MM.1S (cell line): ENCODE measurements at regions not wholly inside any gene's neighbourhood (a gene's known extent, or its start where the extent isn't known, plus 50 kb on each side); places are given as distances from the start of the nearest gene placed in this dataset.

Source experiments
- EZH2 ChIP-seq: fragments of 300-600 bp; sonication (generic); optimal IDR thresholded peaks from 2 replicates; pipeline ENCODE3; 2017; ENCODE audit warnings: low read depth, mild to moderate bottlenecking, antibody characterized with exemption, low read length, mixed read lengths
- TF ChIP-seq, protein P1 (sequence below): fragments of 300-600 bp; sonication (generic); IDR thresholded peaks from 2 replicates; pipeline ENCODE4 v1.5.1; 2016; ENCODE audit warnings: antibody characterized with exemption, low read length, mixed read lengths

DNA sequence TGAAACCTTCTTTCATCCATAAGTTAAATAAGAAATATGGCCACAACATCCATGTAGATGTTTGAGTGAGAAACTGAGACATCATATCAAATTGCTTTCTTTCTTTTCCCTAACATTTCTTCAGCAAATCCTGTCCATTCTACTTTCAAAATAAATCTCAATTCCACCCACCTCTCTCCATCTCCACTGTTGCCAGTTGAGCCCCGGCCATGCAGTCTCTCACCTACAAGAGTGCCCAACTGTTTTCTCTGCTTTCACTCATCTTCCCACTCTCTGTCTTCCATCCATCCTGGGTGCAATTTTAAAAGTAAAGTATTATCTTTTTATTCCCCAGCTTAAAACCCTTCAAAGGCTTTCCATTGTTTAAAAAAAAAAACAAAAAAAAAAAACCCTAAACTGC is 260.4 kb downstream of the DEPDC1B start:
- TF ChIP-seq, protein P1, sequence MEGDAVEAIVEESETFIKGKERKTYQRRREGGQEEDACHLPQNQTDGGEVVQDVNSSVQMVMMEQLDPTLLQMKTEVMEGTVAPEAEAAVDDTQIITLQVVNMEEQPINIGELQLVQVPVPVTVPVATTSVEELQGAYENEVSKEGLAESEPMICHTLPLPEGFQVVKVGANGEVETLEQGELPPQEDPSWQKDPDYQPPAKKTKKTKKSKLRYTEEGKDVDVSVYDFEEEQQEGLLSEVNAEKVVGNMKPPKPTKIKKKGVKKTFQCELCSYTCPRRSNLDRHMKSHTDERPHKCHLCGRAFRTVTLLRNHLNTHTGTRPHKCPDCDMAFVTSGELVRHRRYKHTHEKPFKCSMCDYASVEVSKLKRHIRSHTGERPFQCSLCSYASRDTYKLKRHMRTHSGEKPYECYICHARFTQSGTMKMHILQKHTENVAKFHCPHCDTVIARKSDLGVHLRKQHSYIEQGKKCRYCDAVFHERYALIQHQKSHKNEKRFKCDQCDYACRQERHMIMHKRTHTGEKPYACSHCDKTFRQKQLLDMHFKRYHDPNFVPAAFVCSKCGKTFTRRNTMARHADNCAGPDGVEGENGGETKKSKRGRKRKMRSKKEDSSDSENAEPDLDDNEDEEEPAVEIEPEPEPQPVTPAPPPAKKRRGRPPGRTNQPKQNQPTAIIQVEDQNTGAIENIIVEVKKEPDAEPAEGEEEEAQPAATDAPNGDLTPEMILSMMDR, result no peak
- no peak for TF ChIP-seq EZH2
